GM08714 (cell line): ENCODE measurements at regions not wholly inside any gene's neighbourhood (a gene's known extent, or its start where the extent isn't known, plus 50 kb on each side); places are given as distances from the start of the nearest gene placed in this dataset.
"Not testable (repeated sequence)": the region's sequence is repeated elsewhere in the genome, so short reads cannot be mapped to it uniquely, and the experiment has no call there.

Experiments
- H3K4me3 ChIP-seq: fragments of 200-500 bp; sonication (Bioruptor generic); 2 replicates; pipeline ENCODE4 v1.5.1; 2014; ENCODE audit warnings: mild to moderate bottlenecking, low read length, inconsistent platforms
- ZNF274 ChIP-seq: IDR thresholded peaks from 2 replicates; pipeline ENCODE4 v1.6.1; 2012; ENCODE audit warnings: mild to moderate bottlenecking, low read depth, low read length

DNA sequence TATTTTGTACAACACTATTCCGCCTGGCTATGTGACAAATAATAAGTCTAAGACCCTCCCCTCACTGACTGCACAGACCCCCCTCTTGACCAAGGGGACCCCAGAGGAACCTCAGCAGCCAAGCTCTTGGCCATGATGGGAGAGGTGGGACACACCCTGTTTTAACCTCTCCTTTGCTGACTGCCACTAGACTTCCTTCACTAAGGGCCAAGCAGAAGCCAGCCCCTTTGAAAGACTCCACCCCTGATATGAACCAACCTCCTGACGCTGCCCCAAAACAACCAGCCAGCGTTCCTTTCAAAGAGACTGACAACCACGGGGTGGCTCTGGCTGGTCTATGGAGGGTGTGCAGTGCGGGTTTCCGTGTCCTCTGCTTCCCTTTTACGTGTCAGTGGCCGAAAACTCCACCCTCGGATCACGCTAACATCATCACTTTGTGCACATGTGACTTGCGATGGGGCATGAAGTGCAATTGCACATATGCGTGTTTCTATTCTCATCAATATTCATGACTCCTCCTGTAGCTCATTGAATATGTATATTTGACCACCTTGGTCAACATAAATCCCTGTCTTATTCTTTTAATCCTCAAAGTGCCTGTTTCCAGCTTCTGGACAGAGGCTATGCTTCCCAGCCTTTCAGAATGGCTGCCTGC, 643.9 kb downstream of the TBC1D22A start:
- no peak overlapping the region for H3K4me3 ChIP-seq
- no peak for TF ChIP-seq ZNF274

GRCh38 chr22:47405222-47405621, 642.8 kb downstream of the TBC1D22A start:
- H3K4me3 ChIP-seq, result not testable (repeated sequence)

GRCh38 chr22:47402876-47403525, 640.6 kb downstream of the TBC1D22A start:
- no peak for TF ChIP-seq ZNF274
- H3K4me3 ChIP-seq, result no peak overlapping the region

GRCh38 chr22:47401976-47402770, 639.7 kb downstream of the TBC1D22A start:
- no peak for TF ChIP-seq ZNF274
- H3K4me3 ChIP-seq, result no peak overlapping the region

DNA sequence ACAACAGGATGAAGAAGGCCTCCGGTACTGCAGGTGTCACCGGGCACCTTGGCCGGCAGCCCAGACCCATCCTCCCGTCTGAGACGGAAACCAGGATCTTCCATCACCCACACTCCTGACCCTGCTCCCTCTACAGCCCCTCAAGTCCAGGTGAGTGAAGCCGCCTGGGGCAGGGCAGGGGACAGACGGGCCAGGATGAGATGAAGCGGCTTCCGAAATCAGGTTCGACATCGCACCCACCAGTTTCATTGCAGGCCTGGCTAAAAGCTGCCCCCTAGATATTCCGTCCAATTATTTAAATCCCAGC, 639.1 kb downstream of the TBC1D22A start:
- no peak overlapping the region for H3K4me3 ChIP-seq
- TF ChIP-seq ZNF274, result no peak

DNA sequence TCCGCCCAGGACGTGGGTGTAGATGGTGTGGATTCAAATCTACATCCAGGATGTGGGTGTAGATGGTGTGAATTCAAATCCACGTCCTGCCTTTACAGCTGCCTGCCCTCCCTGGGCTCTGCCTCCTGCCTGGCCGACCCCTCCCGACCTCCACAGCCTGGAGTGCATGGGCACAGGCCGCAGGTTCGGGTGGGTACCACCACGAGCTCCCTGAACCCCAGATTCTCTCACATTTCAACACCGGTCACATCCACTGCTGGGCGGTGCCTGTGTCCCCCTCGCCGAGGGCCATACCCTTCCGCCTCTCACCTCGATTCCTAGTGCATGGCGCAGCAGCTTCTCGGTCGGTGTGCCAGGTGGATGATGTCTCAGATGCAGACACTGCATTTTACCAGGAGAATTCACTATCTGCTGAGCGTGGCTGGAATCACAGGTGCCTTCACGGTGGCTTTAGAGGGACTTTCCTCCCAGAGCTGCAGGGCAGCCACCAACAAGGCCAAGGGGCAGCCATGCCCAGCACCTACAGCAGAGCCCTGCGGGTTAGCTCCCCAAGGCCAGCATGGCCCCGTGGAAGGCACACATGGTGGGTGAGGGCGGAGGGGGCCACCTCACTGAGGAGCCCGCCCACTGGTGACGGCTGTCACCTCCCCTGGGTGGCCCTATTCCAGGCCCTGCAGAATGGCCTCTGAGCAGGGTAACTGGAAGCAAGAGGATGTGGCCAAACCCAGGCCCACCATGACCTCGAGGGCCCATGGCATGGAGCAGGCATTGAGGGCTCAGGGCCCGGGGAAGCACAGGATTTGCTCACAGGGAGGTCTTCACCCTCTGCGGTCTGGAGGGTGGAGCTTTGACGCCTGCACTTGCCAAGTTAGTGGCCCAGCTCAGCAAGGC, 638.5 kb downstream of the TBC1D22A start:
- no peak for TF ChIP-seq ZNF274
- no peak overlapping the region for H3K4me3 ChIP-seq

DNA sequence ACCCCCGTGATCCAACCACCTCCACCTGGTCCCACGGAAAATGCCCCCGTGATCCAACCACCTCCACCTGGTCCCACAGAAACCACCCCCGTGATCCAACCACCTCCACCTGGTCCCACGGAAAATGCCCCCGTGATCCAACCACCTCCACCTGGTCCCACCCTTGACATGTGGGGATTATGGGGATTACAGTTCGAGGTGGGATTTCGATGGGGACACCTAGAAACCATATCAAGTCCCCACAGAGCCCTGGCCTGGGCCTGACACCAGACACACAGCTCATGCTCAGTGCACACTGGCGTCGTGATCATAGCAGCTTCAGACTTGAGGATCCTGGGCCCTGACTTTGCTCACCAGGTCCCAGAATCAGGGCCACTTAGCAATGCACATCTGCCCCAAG, 637.7 kb downstream of the TBC1D22A start:
- H3K4me3 ChIP-seq, result not testable (repeated sequence)

GRCh38 chr22:47398921-47399790, 636.7 kb downstream of the TBC1D22A start:
- no peak overlapping the region for H3K4me3 ChIP-seq
- no peak for TF ChIP-seq ZNF274

DNA sequence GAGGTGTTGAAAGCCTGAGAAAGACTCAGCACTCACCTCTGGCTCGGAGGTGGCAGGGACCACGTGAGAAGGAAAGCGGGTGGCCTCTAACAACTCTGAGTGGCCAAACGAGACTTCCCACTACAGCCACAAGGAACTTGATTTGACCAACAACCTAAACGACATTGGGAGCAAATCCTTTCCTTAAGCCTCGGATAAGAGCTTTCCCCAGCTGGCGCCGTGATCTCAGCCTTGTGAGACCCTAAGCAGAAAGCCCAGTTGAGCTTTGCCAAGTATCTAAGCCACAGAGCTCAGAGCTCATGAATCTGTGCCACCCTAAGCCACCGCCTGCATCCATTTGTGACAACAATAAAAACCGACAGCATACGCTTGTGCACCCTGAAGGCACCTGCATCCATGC, 636.0 kb downstream of the TBC1D22A start:
- no peak overlapping the region for H3K4me3 ChIP-seq
- TF ChIP-seq ZNF274, result no peak

GRCh38 chr22:47397673-47398072, 635.2 kb downstream of the TBC1D22A start:
- TF ChIP-seq ZNF274, result no peak
- H3K4me3 ChIP-seq, result no peak overlapping the region

DNA sequence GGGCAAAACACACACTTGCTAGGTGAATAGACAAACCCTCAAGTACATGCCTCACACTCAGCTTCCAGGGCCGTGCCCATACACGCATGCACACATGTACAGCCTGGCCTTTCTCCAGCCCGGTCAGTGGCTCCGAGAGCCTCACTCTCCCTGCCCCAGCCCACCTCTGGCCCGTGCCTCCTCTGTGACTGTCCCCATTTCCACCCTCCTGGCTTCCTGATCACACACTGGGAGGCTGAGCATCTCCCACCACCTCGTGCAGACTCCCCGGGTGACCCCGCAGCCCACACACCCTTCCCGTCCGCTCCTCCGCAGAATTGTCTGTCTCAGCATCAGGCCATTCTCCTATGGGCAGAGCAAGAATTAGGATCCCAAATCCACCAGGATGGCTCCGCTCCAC, 634.1 kb downstream of the TBC1D22A start:
- no peak overlapping the region for H3K4me3 ChIP-seq
- no peak for TF ChIP-seq ZNF274

GRCh38 chr22:47396105-47396504, 633.7 kb downstream of the TBC1D22A start:
- no peak for TF ChIP-seq ZNF274
- no peak overlapping the region for H3K4me3 ChIP-seq

- no peak overlapping the region for H3K4me3 ChIP-seq
- no peak for TF ChIP-seq ZNF274
Measured at GRCh38 chr22:47395481-47395880, 633.0 kb downstream of the TBC1D22A start.
